ENCODE measurements at regions not wholly inside any gene's neighbourhood (a gene's known extent, or its start where the extent isn't known, plus 50 kb on each side); places are given as distances from the start of the nearest gene placed in this dataset.

- no peak for TF ChIP-seq CTCF (IDR thresholded peaks at IDR 0.05; ENCODE audit: control insufficient read depth, extremely low read depth, insufficient read depth)
- no peak overlapping the region for H3K4me3 ChIP-seq (ENCODE audit: low read depth, low read length)
- no peak for DNase-seq (ENCODE audit: low read depth)
These were observed 837.4 kb upstream of the ID2 start for GRCh38 chr2:7844414-7844965.

DNA sequence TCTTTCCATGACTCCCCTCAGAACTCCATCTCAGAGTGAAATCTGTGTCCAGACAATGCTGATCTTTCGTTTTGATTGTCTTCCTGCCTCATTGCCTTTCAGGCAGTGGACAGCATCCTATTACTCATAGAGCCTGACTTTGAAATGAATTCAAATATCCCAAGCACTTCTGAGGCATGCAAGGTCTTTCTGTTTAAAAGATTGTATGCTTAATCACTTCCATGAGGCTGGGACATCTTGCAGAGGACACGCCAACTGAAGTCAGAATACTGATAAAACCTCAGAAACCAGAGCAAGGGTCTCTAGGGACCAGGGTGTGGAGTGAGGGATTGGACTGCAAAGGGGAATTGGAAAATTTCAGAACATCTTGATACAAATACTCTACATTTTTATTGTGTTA, 836.5 kb upstream of the ID2 start:
- DNase-seq (ENCODE audit: low read depth): no peak
- TF ChIP-seq CTCF (IDR thresholded peaks at IDR 0.05; ENCODE audit: control insufficient read depth, extremely low read depth, insufficient read depth): no peak
- H3K4me3 ChIP-seq (ENCODE audit: low read depth, low read length): no peak overlapping the region

DNA sequence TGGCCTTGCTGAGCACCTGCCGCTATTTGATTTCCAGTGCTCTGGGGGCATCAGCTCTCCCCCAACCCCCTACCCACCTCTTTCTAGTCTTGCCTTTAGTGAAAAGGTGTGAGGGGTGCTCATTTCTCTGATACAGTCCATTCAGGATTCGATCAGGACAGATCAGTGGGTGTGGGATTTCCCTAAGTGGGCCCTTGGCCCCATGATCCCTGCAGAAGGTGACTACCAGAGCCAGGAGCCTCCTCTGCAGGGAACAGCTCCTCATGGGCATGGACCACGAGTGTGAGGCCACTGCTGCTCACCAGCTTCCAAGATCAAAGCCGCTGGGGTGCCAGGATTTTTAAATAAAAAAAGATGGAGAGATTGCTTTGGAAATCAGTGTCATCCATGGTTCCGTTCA, 835.2 kb upstream of the ID2 start:
- DNase-seq (ENCODE audit: low read depth): no peak
- H3K4me3 ChIP-seq (ENCODE audit: low read depth, low read length): no peak overlapping the region
- no peak for TF ChIP-seq CTCF (IDR thresholded peaks at IDR 0.05; ENCODE audit: control insufficient read depth, extremely low read depth, insufficient read depth)

DNA sequence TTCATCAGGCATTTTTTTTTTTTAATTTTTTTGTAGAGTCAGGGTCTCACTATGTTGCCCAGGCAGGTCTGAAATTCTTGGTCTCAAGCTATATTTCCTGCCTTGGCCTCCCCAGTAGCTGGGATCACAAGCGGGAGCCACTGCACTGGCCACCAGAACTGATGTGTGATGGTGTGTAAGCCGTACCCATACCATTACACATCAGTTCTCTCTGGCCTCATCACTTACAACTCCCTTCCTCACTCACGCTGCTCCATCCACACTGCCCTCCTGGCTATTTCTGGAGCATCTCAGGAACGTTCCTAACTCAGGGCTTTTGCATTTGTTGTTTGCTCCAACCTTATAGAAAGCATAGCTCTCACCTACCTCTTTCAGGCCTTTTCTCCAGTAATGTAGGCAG, 834.5 kb upstream of the ID2 start:
- no peak for DNase-seq (ENCODE audit: low read depth)
- H3K4me3 ChIP-seq (ENCODE audit: low read depth, low read length): no peak overlapping the region
- no peak for TF ChIP-seq CTCF (IDR thresholded peaks at IDR 0.05; ENCODE audit: control insufficient read depth, extremely low read depth, insufficient read depth)

DNA sequence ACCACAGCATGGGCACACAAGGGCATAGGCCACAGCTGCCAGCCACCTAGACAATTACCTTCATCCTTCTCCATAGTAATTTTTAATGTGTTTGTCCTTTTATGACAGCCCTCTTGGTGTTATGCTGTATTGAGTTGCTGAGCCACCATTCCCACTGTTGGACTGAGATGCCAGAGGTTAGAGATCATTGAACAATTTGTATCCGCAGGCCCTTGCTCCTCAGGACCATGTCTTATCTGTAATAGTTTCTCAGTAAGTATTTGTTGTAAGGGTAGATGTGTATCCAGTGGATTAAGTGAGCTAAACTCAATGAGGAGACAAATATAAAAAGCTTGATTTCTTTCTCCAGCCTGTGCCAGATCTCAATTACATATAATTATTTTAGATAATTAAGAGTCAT, 832.8 kb upstream of the ID2 start:
- no peak overlapping the region for H3K4me3 ChIP-seq (ENCODE audit: low read depth, low read length)
- DNase-seq (ENCODE audit: low read depth): no peak
- TF ChIP-seq CTCF (IDR thresholded peaks at IDR 0.05; ENCODE audit: control insufficient read depth, extremely low read depth, insufficient read depth): no peak

GRCh38 chr2:7849531-7849930, 832.3 kb upstream of the ID2 start:
- no peak for TF ChIP-seq CTCF (IDR thresholded peaks at IDR 0.05; ENCODE audit: control insufficient read depth, extremely low read depth, insufficient read depth)
- H3K4me3 ChIP-seq (ENCODE audit: low read depth, low read length): no peak overlapping the region
- no peak for DNase-seq (ENCODE audit: low read depth)

- TF ChIP-seq CTCF (IDR thresholded peaks at IDR 0.05; ENCODE audit: control insufficient read depth, extremely low read depth, insufficient read depth): no peak
- DNase-seq (ENCODE audit: low read depth): no peak
- no peak overlapping the region for H3K4me3 ChIP-seq (ENCODE audit: low read depth, low read length)
These were observed 829.3 kb upstream of the ID2 start for GRCh38 chr2:7852546-7852945.
